SH-SY5Y (cell line): ENCODE measurements at regions not wholly inside any gene's neighbourhood (a gene's known extent, or its start where the extent isn't known, plus 50 kb on each side); places are given as distances from the start of the nearest gene placed in this dataset.

Source experiments
- GATA2 ChIP-seq: IDR thresholded peaks from 2 replicates; pipeline ENCODE4 v1.6.1; 2011; ENCODE audit warnings: mild to moderate bottlenecking, low read depth, low read length
- GATA3 ChIP-seq: IDR thresholded peaks from 2 replicates; pipeline ENCODE4 v1.6.1; 2011; ENCODE audit warnings: low read depth, mild to moderate bottlenecking, low read length, moderate library complexity

DNA sequence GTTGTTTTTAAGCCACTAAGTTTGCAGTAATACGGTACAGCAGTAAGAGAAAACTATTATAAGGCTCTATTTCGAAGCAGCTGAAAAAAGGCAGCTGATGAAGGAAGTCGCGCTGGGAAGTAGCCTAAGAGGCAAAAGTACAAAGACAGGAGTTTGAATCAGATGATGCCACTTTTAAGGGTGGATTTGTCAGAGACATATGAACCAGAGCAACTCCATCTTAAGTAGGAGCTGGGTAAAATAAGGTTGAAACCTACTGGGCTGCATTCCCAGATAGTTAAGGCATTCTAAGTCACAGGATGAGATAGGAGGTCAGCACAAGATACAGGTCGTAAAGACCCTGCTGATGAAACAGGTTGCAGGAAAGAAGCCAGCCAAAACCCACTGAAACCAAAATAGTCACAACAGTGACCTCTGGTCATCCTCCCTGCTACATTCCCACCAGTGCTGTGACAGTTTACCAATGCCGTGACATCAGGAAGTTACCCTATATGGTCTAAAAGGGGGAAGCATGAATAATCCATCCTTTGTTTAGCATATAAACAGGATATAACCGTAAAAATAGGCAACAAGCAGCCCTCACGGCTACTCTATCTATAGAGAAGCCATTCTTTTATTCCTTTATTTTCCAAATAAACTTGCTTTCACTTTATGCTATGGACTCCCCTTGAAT lies 91.8 kb upstream of the PRSS3 start:
- TF ChIP-seq GATA2 (no peak), GATA3 (no peak)
